GM19455 (cell line): ENCODE measurements at regions not wholly inside any gene's neighbourhood (a gene's known extent, or its start where the extent isn't known, plus 50 kb on each side); places are given as distances from the start of the nearest gene placed in this dataset.

Experiments
- ATAC-seq: cut with Tn5 transposase; IDR thresholded peaks from one replicate; pipeline ENCODE4 v1.9.1; 2021; ENCODE audit not compliant: unreplicated experiment

GRCh38 chr20:19889011-19889953 is 127.9 kb upstream of the NAA20 start:
- ATAC-seq, result no peak

GRCh38 chr20:19890445-19891051 is 126.6 kb upstream of the NAA20 start:
- no peak for ATAC-seq

- ATAC-seq, result no peak
These were observed 123.8 kb upstream of the NAA20 start for GRCh38 chr20:19893356-19893755.

- ATAC-seq, result no peak
These were observed 121.4 kb upstream of the NAA20 start for GRCh38 chr20:19895761-19896160.

GRCh38 chr20:19897891-19898290 is 119.3 kb upstream of the NAA20 start:
- no peak for ATAC-seq

- no peak for ATAC-seq
These were observed 115.9 kb upstream of the NAA20 start for GRCh38 chr20:19901226-19901625.

- ATAC-seq, result no peak
These were observed 113.9 kb upstream of the NAA20 start for GRCh38 chr20:19903168-19903811.

GRCh38 chr20:19907326-19908056 is 109.7 kb upstream of the NAA20 start:
- ATAC-seq, result no peak

GRCh38 chr20:19908576-19908975 is 108.6 kb upstream of the NAA20 start:
- ATAC-seq, result no peak

- ATAC-seq, result no peak
These were observed 107.4 kb upstream of the NAA20 start for GRCh38 chr20:19909725-19910124.

GRCh38 chr20:19911810-19912382 is 105.3 kb upstream of the NAA20 start:
- no peak for ATAC-seq

GRCh38 chr20:19913349-19913748 is 103.8 kb upstream of the NAA20 start:
- ATAC-seq, result no peak

GRCh38 chr20:19913927-19914614 is 103.1 kb upstream of the NAA20 start:
- ATAC-seq, result no peak

- ATAC-seq, result no peak
These were observed 101.9 kb upstream of the NAA20 start for GRCh38 chr20:19915111-19915798.

- ATAC-seq, result no peak
These were observed 100.4 kb upstream of the NAA20 start for GRCh38 chr20:19916531-19917485.

- ATAC-seq, result no peak
These were observed 98.2 kb upstream of the NAA20 start for GRCh38 chr20:19918965-19919329.

GRCh38 chr20:19920381-19921138 is 96.6 kb upstream of the NAA20 start:
- no peak for ATAC-seq

GRCh38 chr20:19921284-19921793 is 95.8 kb upstream of the NAA20 start:
- no peak for ATAC-seq
